Ishikawa (cell line): ENCODE measurements at regions not wholly inside any gene's neighbourhood (a gene's known extent, or its start where the extent isn't known, plus 50 kb on each side); places are given as distances from the start of the nearest gene placed in this dataset.

Experiments
- CEBPB ChIP-seq: IDR thresholded peaks from 2 replicates; pipeline ENCODE4 v1.6.1; 2012
- CREB1 ChIP-seq: IDR thresholded peaks from 2 replicates; pipeline ENCODE4 v1.6.1; 2012; ENCODE audit warnings: low read depth
- EGR1 ChIP-seq: IDR thresholded peaks from 2 replicates; pipeline ENCODE4 v1.6.1; 2012
- EP300 ChIP-seq: IDR thresholded peaks from 2 replicates; pipeline ENCODE4 v1.6.1; 2012; ENCODE audit warnings: borderline replicate concordance
- FOXM1 ChIP-seq: IDR thresholded peaks from 2 replicates; pipeline ENCODE4 v1.6.1; 2012; ENCODE audit warnings: low read depth, borderline replicate concordance
- NFIC ChIP-seq: IDR thresholded peaks from 2 replicates; pipeline ENCODE4 v1.6.1; 2012
- RAD21 ChIP-seq: IDR thresholded peaks from 2 replicates; pipeline ENCODE4 v1.6.1; 2012; ENCODE audit warnings: low read depth
- TAF1 ChIP-seq: IDR thresholded peaks from 2 replicates; pipeline ENCODE4 v1.6.1; 2012; ENCODE audit warnings: low read depth, mild to moderate bottlenecking
- TCF12 ChIP-seq: IDR thresholded peaks from 2 replicates; pipeline ENCODE4 v1.6.1; 2012; ENCODE audit warnings: low read depth
- TEAD4 ChIP-seq: IDR thresholded peaks from 2 replicates; pipeline ENCODE4 v1.6.1; 2012
- YY1 ChIP-seq: IDR thresholded peaks from 2 replicates; pipeline ENCODE4 v1.6.1; 2012; ENCODE audit warnings: low read depth
- ZBTB7A ChIP-seq: IDR thresholded peaks from 2 replicates; pipeline ENCODE4 v1.6.1; 2012; ENCODE audit warnings: low read depth
- TF ChIP-seq, protein P1 (sequence below): IDR thresholded peaks from 2 replicates; pipeline ENCODE4 v1.6.1; 2012
- TF ChIP-seq, protein P2 (sequence below): IDR thresholded peaks from 2 replicates; pipeline ENCODE4 v1.6.1; 2012; ENCODE audit warnings: low read depth, mild to moderate bottlenecking
- TF ChIP-seq, protein P3 (sequence below): IDR thresholded peaks from 2 replicates; pipeline ENCODE4 v1.6.1; 2012

DNA sequence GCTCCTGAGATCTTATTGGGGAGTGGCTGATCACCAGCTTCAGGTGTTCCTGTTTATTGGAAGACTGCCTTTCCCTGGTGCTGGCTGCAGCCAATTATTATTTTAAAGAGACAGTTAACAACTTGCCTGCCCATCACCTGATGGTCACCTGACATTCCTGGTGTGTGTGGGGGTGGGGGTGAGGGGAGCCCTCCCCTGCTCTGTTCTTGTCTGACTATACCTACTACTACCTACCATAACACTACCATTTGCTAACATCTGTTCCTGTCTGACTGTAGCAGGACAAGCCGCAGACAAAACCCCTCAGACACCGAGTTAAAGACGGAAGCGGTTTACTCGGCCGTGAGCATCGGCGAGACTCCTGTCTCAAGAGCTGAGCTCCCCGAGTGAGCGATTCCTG is 54.9 kb upstream of the NBPF3 start:
- no peak for TF ChIP-seq EGR1
- no peak for TF ChIP-seq EP300

DNA sequence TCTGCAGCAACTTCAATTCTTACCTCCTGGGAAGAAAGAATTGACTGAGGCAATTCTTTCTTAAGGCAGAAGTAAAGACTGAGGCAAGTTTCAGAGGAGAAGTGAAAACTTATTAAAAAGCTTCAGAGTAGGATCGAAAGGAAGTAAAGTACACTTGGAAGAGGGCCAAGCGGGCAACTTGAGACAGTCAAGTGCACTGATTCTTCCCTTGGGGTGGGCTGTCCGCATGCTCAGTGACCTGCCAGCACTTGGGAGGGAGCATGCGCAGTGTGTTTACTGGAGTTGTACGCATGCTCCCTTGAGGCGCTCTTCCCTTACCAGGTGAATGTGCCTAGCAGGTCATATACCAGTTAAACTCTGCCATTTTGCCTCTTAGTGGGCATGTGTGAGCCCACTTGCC is 55.3 kb upstream of the NBPF3 start:
- TF ChIP-seq NFIC (peak; percentile 35; the same call in 1 of the 2 replicates), TCF12 (no peak)

DNA sequence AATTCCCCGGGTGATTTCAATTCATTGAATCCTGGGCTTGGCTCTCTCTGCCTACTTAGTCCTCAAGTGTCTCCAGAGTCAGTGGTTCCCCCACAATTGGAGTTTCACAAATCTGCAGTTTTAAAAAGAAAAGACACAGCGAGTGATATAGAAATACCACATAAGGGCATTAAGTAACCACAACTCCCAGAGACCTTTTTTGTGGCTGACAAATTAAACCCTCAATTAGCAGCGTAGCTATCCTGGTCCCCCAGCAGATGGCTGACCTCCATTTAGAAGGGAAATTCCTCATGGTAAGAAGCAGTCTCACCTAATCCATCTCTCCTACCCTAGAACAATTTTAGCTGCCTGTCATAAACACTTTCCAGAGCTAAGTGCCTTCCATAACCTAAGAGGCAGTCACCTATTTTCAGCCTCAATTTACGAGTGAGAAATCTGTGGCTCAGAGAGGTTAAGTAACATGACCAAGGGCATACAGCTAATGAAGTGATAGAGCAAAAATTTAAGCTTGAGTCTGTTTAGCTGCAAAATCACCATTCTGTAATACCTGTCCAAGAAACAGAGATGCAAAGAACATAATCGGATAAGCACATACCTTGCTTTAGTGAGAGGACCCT is 56.0 kb upstream of the NBPF3 start:
- TF ChIP-seq, protein P1, sequence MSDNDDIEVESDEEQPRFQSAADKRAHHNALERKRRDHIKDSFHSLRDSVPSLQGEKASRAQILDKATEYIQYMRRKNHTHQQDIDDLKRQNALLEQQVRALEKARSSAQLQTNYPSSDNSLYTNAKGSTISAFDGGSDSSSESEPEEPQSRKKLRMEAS = no peak
- TF ChIP-seq RAD21 = no peak
- no peak for TF ChIP-seq YY1
- TF ChIP-seq, protein P2, sequence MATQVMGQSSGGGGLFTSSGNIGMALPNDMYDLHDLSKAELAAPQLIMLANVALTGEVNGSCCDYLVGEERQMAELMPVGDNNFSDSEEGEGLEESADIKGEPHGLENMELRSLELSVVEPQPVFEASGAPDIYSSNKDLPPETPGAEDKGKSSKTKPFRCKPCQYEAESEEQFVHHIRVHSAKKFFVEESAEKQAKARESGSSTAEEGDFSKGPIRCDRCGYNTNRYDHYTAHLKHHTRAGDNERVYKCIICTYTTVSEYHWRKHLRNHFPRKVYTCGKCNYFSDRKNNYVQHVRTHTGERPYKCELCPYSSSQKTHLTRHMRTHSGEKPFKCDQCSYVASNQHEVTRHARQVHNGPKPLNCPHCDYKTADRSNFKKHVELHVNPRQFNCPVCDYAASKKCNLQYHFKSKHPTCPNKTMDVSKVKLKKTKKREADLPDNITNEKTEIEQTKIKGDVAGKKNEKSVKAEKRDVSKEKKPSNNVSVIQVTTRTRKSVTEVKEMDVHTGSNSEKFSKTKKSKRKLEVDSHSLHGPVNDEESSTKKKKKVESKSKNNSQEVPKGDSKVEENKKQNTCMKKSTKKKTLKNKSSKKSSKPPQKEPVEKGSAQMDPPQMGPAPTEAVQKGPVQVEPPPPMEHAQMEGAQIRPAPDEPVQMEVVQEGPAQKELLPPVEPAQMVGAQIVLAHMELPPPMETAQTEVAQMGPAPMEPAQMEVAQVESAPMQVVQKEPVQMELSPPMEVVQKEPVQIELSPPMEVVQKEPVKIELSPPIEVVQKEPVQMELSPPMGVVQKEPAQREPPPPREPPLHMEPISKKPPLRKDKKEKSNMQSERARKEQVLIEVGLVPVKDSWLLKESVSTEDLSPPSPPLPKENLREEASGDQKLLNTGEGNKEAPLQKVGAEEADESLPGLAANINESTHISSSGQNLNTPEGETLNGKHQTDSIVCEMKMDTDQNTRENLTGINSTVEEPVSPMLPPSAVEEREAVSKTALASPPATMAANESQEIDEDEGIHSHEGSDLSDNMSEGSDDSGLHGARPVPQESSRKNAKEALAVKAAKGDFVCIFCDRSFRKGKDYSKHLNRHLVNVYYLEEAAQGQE = no peak
- no peak for TF ChIP-seq NFIC
- TF ChIP-seq CEBPB = no peak
- no peak for TF ChIP-seq CREB1
- no peak for TF ChIP-seq FOXM1
- TF ChIP-seq EP300 = no peak

DNA sequence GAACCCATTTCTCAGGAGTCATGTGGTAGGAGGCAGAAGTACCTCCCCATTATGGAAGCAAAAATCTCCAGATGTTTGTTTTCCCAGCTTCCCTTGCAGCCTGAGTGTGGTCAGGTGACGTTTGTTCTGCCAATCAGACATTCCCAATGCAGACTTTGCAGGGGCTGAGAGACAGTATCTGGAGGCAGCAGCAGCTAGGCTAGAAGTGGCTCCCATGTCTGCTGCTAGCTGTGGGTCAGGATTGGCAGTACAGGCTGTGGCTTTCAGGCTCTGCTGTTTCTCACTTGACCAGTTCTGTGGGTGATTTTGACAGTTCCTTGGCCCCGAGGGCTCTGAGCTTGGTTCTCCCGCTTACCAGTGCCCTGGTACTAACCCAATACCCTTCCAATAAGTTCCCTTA is 58.6 kb upstream of the NBPF3 start:
- TF ChIP-seq, protein P3, sequence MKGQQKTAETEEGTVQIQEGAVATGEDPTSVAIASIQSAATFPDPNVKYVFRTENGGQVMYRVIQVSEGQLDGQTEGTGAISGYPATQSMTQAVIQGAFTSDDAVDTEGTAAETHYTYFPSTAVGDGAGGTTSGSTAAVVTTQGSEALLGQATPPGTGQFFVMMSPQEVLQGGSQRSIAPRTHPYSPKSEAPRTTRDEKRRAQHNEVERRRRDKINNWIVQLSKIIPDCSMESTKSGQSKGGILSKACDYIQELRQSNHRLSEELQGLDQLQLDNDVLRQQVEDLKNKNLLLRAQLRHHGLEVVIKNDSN = 0 out of 2 replicates have a peak, but pooled peaks have one; percentile 25
- TF ChIP-seq EGR1 = no peak

DNA sequence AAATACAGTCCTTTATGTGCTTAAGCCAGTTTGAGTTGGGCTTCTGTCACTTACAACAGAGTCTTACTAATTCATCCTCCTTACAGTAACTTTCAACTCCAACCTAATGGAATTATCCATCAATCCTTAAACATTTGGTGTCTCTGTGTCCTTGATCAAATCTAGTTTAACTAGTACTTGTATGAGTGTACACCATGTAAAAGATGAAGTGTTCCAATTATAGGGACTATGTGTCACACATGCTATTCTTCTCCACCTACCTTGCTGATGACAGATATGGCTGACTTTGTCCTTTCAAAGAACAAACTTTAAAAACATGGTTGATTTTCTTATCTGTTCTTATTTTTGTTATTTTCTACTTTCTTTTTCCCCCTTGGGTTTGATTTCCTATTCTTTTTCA is 60.4 kb upstream of the NBPF3 start:
- TF ChIP-seq, protein P1 = no peak
- TF ChIP-seq YY1 (no peak), TAF1 (no peak), TEAD4 (no peak), RAD21 (no peak), CEBPB (no peak), EGR1 (no peak), CREB1 (no peak)

DNA sequence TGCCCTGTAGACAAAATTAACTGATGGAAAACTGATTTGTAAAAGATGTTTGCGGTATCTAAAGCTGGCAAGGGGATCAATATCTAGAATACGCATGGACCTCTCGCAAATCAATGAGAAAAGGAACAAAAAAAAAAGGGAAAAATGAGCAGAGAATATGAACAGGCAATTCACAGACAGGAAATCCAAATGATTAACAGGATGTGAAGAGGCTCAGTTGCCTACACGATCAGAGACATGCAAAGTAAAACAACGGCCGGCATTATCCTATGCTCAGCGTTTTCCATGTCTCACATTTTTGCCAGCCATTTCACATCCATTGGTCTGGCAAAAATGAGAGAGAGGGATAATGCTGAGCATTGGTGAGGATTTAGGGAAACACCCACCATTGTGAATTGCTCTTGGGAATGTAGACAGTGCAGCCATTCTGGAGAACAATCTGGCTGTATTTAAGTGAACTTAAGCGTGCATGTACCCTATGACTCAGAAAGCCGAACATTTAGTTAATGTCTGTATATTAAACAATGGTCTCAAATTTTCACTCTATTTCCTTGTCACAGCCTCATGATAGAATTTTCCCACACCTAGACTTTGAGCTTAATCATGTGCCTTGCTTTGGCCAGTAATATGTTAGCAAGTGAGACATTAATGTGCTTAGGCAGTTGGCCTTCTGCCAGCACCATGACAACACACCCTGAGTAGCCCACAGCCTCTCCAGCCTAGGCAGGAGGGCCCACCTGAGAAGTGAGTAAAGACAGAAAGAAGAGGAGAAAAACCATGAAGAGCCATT is 61.0 kb upstream of the NBPF3 start:
- TF ChIP-seq, protein P1 = peak; percentile 32; the same call in 1 of the 2 replicates
- TF ChIP-seq CEBPB = no peak
- no peak for TF ChIP-seq FOXM1
- peak; percentile 79 for TF ChIP-seq NFIC
- no peak for TF ChIP-seq CREB1
- TF ChIP-seq, protein P2 = no peak
- no peak for TF ChIP-seq TAF1
- TF ChIP-seq RAD21 = no peak
- 0 out of 2 replicates have a peak, but pooled peaks have one; percentile 9 for TF ChIP-seq YY1
- TF ChIP-seq TCF12 = peak; percentile 55
- no peak for TF ChIP-seq EGR1
- TF ChIP-seq ZBTB7A = no peak
- TF ChIP-seq TEAD4 = peak; percentile 67
- peak; percentile 60; the same call in 1 of the 2 replicates for TF ChIP-seq EP300
- TF ChIP-seq, protein P3 = peak; percentile 61
